Endothelial cell of umbilical vein (primary cell): ENCODE measurements at regions not wholly inside any gene's neighbourhood (a gene's known extent, or its start where the extent isn't known, plus 50 kb on each side); places are given as distances from the start of the nearest gene placed in this dataset.

Experiments
- BruUV-seq: library from RNA; stranded (reverse); fragments of 400-500 nt; replicated peaks from 2 replicates; lab custom pipeline; 2021; lab: Mats Ljungman, UMichigan
- CTCF ChIA-PET: fragments of 300-600, 350-600 bp; sonication (Branson Sonifier 250); formaldehyde crosslinking; loops from one replicate; lab custom pipeline; 2021; ENCODE audit warnings: antibody characterized with exemption, inconsistent platforms; lab: Charles Lee
- POLR2A ChIA-PET: fragments of 300-600, 350-600 bp; sonication (Branson Sonifier 250); formaldehyde crosslinking; loops from one replicate; lab custom pipeline; 2021; ENCODE audit warnings: antibody characterized with exemption, inconsistent platforms; lab: Charles Lee
- DNase-seq: peaks from one replicate; pipeline ENCODE4 v3.0.0-alpha.2; 2011; ENCODE audit warnings: low read depth, low spot score
- FAIRE-seq: peaks from 2 replicates; lab custom pipeline; 2011; peaks lifted over from hg19 to GRCh38; lab: Jason Lieb, UNC
- H2AFZ ChIP-seq: 2 replicates; pipeline ENCODE4 v1.6.0; 2012; ENCODE audit warnings: low read depth, low read length, control low read depth, inconsistent platforms
- H3K27ac ChIP-seq: 2 replicates; pipeline ENCODE4 v1.5.1; 2011; ENCODE audit warnings: low read depth, mild to moderate bottlenecking, control low read depth, low read length, moderate library complexity; ENCODE audit not compliant: insufficient read depth
- H3K27me3 ChIP-seq, 2 experiments: 2 replicates each; pipeline versions ENCODE4 v1.6.0 to v1.6.1; 2011; ENCODE audit warnings: low read length in 2 of 2, mixed read lengths in 1 of 2; ENCODE audit not compliant: control insufficient read depth in 2 of 2, insufficient read depth in 2 of 2
- H3K36me3 ChIP-seq, 2 experiments: 2 replicates in 1 of 2; 3 replicates in 1 of 2; pipeline ENCODE4 v1.5.1; 2011; ENCODE audit warnings: low read length in 2 of 2, mild to moderate bottlenecking in 1 of 2, moderate library complexity in 1 of 2; ENCODE audit not compliant: control insufficient read depth in 2 of 2, insufficient read depth in 2 of 2; ENCODE audit errors: extremely low read depth in 1 of 2
- H3K4me1 ChIP-seq: 3 replicates; pipeline ENCODE4 v1.5.1; 2011; ENCODE audit warnings: mild to moderate bottlenecking, low read length; ENCODE audit not compliant: control insufficient read depth, insufficient read depth; ENCODE audit errors: extremely low read depth
- H3K4me2 ChIP-seq: 2 replicates; pipeline ENCODE4 v1.6.1; 2011; ENCODE audit warnings: low read length, control low read depth, mixed read lengths; ENCODE audit not compliant: insufficient read depth
- H3K4me3 ChIP-seq, 3 experiments: fragments of 200-600 bp in 1 of 3; sonication (generic), shearing (Covaris generic) in 1 of 3; replicated peaks in 1 of 3; 2 replicates each; pipeline ENCODE4 v1.5.1; 2011 to 2016; ENCODE audit warnings: control low read depth in 3 of 3, low read length in 3 of 3, mild to moderate bottlenecking in 2 of 3, inconsistent platforms in 1 of 3, low read depth in 1 of 3, moderate library complexity in 1 of 3; ENCODE audit not compliant: insufficient read depth in 1 of 3
- H3K79me2 ChIP-seq: 2 replicates; pipeline ENCODE4 v1.6.0; 2012; ENCODE audit warnings: low read length, inconsistent platforms; ENCODE audit not compliant: control insufficient read depth, insufficient read depth
- H3K9ac ChIP-seq: replicated peaks from 2 replicates; pipeline ENCODE3; 2011; ENCODE audit warnings: low read length, control low read depth; ENCODE audit not compliant: insufficient read depth; ENCODE audit errors: extremely low read depth
- H3K9me1 ChIP-seq: replicated peaks from 3 replicates; pipeline ENCODE4 v1.6.0; 2011; ENCODE audit warnings: mild to moderate bottlenecking, low read length; ENCODE audit not compliant: control insufficient read depth, insufficient read depth; ENCODE audit errors: extremely low read depth
- H3K9me3 ChIP-seq: replicated peaks from 2 replicates; pipeline ENCODE4 v1.5.1; 2012; ENCODE audit warnings: low read length, inconsistent platforms; ENCODE audit not compliant: control insufficient read depth, insufficient read depth
- H4K20me1 ChIP-seq: replicated peaks from 2 replicates; pipeline ENCODE3; 2011; ENCODE audit warnings: mild to moderate bottlenecking, low read length; ENCODE audit not compliant: control insufficient read depth, insufficient read depth; ENCODE audit errors: extremely low read depth
- EZH2 ChIP-seq: IDR thresholded peaks from 2 replicates; pipeline ENCODE4 v1.6.1; 2012; ENCODE audit warnings: borderline replicate concordance, low read depth, mild to moderate bottlenecking, moderate library complexity, low read length, inconsistent platforms; ENCODE audit not compliant: severe bottlenecking
- FOS ChIP-seq: IDR thresholded peaks from 2 replicates; pipeline ENCODE4 v1.6.1; 2011; ENCODE audit warnings: mild to moderate bottlenecking, low read length, moderate library complexity, borderline replicate concordance; ENCODE audit not compliant: insufficient read depth
- GATA2 ChIP-seq: IDR thresholded peaks from 2 replicates; pipeline ENCODE4 v1.7.0; 2011; ENCODE audit warnings: low read depth, mild to moderate bottlenecking, moderate library complexity, mixed read lengths, low read length; ENCODE audit not compliant: insufficient read length, insufficient read depth
- JUN ChIP-seq: IDR thresholded peaks from 2 replicates; pipeline ENCODE4 v1.6.1; 2011; ENCODE audit warnings: borderline replicate concordance, low read depth; ENCODE audit not compliant: insufficient read length, insufficient read depth
- MAX ChIP-seq: IDR thresholded peaks from 2 replicates; pipeline ENCODE4 v1.6.1; 2011; ENCODE audit not compliant: insufficient read depth, insufficient read length
- POLR2A ChIP-seq: IDR thresholded peaks from 2 replicates; pipeline ENCODE4 v1.6.1; 2012; ENCODE audit warnings: low read depth, mild to moderate bottlenecking, control low read depth, low read length
- POLR2AphosphoS5 ChIP-seq: IDR thresholded peaks from 2 replicates; pipeline ENCODE4 v1.6.1; 2012; ENCODE audit warnings: low read depth, mild to moderate bottlenecking, control low read depth, low read length, moderate library complexity; ENCODE audit not compliant: insufficient read depth
- dilution Hi-C: fragments of 300-500 bp; cut with MboI; formaldehyde crosslinking; loops from one replicate; pipeline ENCODE4 v1.15.0; 2019; ENCODE audit warnings: low sequenced_read_pairs; ENCODE audit not compliant: extremely low pct_ligation_motif_present
- intact Hi-C: fragments of 100-400 bp; cut with micrococcal nuclease; formaldehyde crosslinking; loops from one replicate; pipeline ENCODE4 v1.10.0; 2022
- TF ChIP-seq, protein P1 (sequence below), 2 donors: IDR thresholded peaks; 1 replicate in 1 of 2; 2 replicates in 1 of 2; pipeline ENCODE4 v1.5.1; 2011; ENCODE audit warnings: low read length in 2 of 2, mild to moderate bottlenecking in 2 of 2, moderate library complexity in 2 of 2, control low read depth in 1 of 2, inconsistent platforms in 1 of 2, low read depth in 1 of 2; ENCODE audit not compliant: insufficient read depth in 1 of 2; ENCODE audit errors: extremely low read depth in 1 of 2

GRCh38 chr12:13350381-13350780 lies 153.9 kb downstream of the EMP1 start:
- H3K4me1 ChIP-seq, result no peaks in the 10 kb centered on the region
- no peak overlapping the region for H3K4me2 ChIP-seq
- H3K79me2 ChIP-seq, result no peaks in the 10 kb centered on the region
- ChIA-PET CTCF (interaction anchor here (0.8 to 5.9 kb wide), 3 partner anchors 12 to 95 kb away, joined by 4 to 30 read pairs (median 5); no protein-coding TSS in a partner anchor), POLR2A (no interaction called here)
- H3K27me3 ChIP-seq, result peaks cover 4 to 5% of the 10 kb centered on the region in 2 experiments
- H3K36me3 ChIP-seq, result no peaks in the 10 kb centered on the region
- intact Hi-C loops, result no loop called here
- H3K9me1 ChIP-seq, result no peaks in the 10 kb centered on the region
- no peak overlapping the region for H3K9ac ChIP-seq
- H3K9me3 ChIP-seq, result no peaks in the 10 kb centered on the region
- no peak for FAIRE-seq
- no peak overlapping the region for H3K4me3 ChIP-seq
- no peak overlapping the region for H3K27ac ChIP-seq
- dilution Hi-C loops, result no loop called here
- H4K20me1 ChIP-seq, result no peaks in the 10 kb centered on the region
- no TSS peak for BruUV-seq
- no peak overlapping the region for H2AFZ ChIP-seq
- TF ChIP-seq EZH2 (no peak), MAX (no peak), JUN (no peak), POLR2A (no peak), GATA2 (no peak), FOS (no peak), POLR2AphosphoS5 (no peak)
- TF ChIP-seq, protein P1, sequence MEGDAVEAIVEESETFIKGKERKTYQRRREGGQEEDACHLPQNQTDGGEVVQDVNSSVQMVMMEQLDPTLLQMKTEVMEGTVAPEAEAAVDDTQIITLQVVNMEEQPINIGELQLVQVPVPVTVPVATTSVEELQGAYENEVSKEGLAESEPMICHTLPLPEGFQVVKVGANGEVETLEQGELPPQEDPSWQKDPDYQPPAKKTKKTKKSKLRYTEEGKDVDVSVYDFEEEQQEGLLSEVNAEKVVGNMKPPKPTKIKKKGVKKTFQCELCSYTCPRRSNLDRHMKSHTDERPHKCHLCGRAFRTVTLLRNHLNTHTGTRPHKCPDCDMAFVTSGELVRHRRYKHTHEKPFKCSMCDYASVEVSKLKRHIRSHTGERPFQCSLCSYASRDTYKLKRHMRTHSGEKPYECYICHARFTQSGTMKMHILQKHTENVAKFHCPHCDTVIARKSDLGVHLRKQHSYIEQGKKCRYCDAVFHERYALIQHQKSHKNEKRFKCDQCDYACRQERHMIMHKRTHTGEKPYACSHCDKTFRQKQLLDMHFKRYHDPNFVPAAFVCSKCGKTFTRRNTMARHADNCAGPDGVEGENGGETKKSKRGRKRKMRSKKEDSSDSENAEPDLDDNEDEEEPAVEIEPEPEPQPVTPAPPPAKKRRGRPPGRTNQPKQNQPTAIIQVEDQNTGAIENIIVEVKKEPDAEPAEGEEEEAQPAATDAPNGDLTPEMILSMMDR (IDR thresholded peaks at IDR 0.05; ENCODE audit: extremely low read depth in 1 of 2, insufficient read depth in 1 of 2, low read depth in 1 of 2, low read length in 2 of 2), result no peak
- no peak for DNase-seq
